DMS114 treated with DMSO at 0.1 percent for 48 hours (cell line): ENCODE measurements at regions not wholly inside any gene's neighbourhood (a gene's known extent, or its start where the extent isn't known, plus 50 kb on each side); places are given as distances from the start of the nearest gene placed in this dataset.
"Not testable (repeated sequence)": the region's sequence is repeated elsewhere in the genome, so short reads cannot be mapped to it uniquely, and the experiment has no call there.

Experiments
- DNase-seq: peaks from one replicate; lab custom pipeline; 2025; ENCODE audit not compliant: unreplicated experiment; lab: John Stamatoyannopoulos, UW

- no peak for DNase-seq
Observed at GRCh38 chr1:83058327-83058726, 940.6 kb downstream of the TTLL7 start.

- no peak for DNase-seq
Observed at GRCh38 chr1:83055391-83056170, 943.4 kb downstream of the TTLL7 start.

- DNase-seq = no peak
Observed at GRCh38 chr1:83053446-83053845, 945.5 kb downstream of the TTLL7 start.

- no peak for DNase-seq
Observed at GRCh38 chr1:83052865-83053264, 946.1 kb downstream of the TTLL7 start.

GRCh38 chr1:83051053-83051452 is 947.9 kb downstream of the TTLL7 start:
- not testable (repeated sequence) for DNase-seq

- DNase-seq = no peak
Observed at GRCh38 chr1:83043244-83043643, 955.7 kb downstream of the TTLL7 start.

- DNase-seq = not testable (repeated sequence)
Observed at GRCh38 chr1:83039091-83039490, 959.8 kb downstream of the TTLL7 start.

- no peak for DNase-seq
Observed at GRCh38 chr1:83034851-83035250, 964.1 kb downstream of the TTLL7 start.

GRCh38 chr1:83033682-83034081 is 965.2 kb downstream of the TTLL7 start:
- no peak for DNase-seq

GRCh38 chr1:83029916-83030315 is 969.0 kb downstream of the TTLL7 start:
- no peak for DNase-seq

- no peak for DNase-seq
Observed at GRCh38 chr1:83029050-83029449, 969.9 kb downstream of the TTLL7 start.

GRCh38 chr1:83028467-83028866 is 970.5 kb downstream of the TTLL7 start:
- DNase-seq = no peak

GRCh38 chr1:83027511-83027910 is 971.4 kb downstream of the TTLL7 start:
- DNase-seq = no peak

GRCh38 chr1:83026745-83027144 is 972.2 kb downstream of the TTLL7 start:
- no peak for DNase-seq

GRCh38 chr1:83024251-83024767 is 974.6 kb downstream of the TTLL7 start:
- no peak for DNase-seq

- DNase-seq = no peak
Observed at GRCh38 chr1:83023212-83023611, 975.7 kb downstream of the TTLL7 start.

GRCh38 chr1:83022206-83022605 is 976.7 kb downstream of the TTLL7 start:
- DNase-seq = no peak

- no peak for DNase-seq
Observed at GRCh38 chr1:83017701-83018100, 981.2 kb downstream of the TTLL7 start.

- DNase-seq = no peak
Observed at GRCh38 chr1:83017276-83017675, 981.7 kb downstream of the TTLL7 start.

- no peak for DNase-seq
Observed at GRCh38 chr1:83016354-83016849, 982.5 kb downstream of the TTLL7 start.

- DNase-seq = no peak
Observed at GRCh38 chr1:83015163-83015562, 983.8 kb downstream of the TTLL7 start.

- DNase-seq = no peak
Observed at GRCh38 chr1:83012950-83013349, 986.0 kb downstream of the TTLL7 start.

- no peak for DNase-seq
Observed at GRCh38 chr1:83011265-83011664, 987.7 kb downstream of the TTLL7 start.
